Effector memory CD8-positive, alpha-beta T cell (primary cell): ENCODE measurements at regions not wholly inside any gene's neighbourhood (a gene's known extent, or its start where the extent isn't known, plus 50 kb on each side); places are given as distances from the start of the nearest gene placed in this dataset.
A peak's percentile ranks its signal among the peaks of the same experiment; 100 is the strongest.

ENCODE experiments used
- ATAC-seq: fragments of 150-1000 bp; cut with Tn5 transposase; replicated peaks from 2 replicates; pipeline ENCODE4 v1.10.0; 2021; ENCODE audit warnings: mild to moderate bottlenecking, moderate library complexity
- DNase-seq, 3 experiments: peaks; one replicate each; pipeline ENCODE4 v3.0.0; 2021
- H3K27ac Mint-ChIP-seq, 2 donors: one replicate each; pipeline ENCODE4 v1.8.0; 2022; ENCODE audit warnings: mild to moderate bottlenecking in 2 of 2, mixed read lengths in 2 of 2, moderate library complexity in 2 of 2
- H3K27me3 Mint-ChIP-seq, 2 donors: one replicate each; pipeline ENCODE4 v1.8.0; 2022; ENCODE audit warnings: mixed read lengths in 2 of 2
- H3K36me3 Mint-ChIP-seq: one replicate; pipeline ENCODE4 v1.8.0; 2022; ENCODE audit warnings: mild to moderate bottlenecking, moderate library complexity, mixed read lengths; ENCODE audit not compliant: insufficient read depth
- H3K4me1 Mint-ChIP-seq, 2 donors: one replicate each; pipeline ENCODE4 v1.8.0; 2022; ENCODE audit warnings: low read depth in 2 of 2, mixed read lengths in 2 of 2
- H3K4me3 Mint-ChIP-seq, 2 donors: one replicate each; pipeline ENCODE4 v1.8.0; 2022; ENCODE audit warnings: mild to moderate bottlenecking in 2 of 2, mixed read lengths in 2 of 2, moderate library complexity in 2 of 2
- H3K9me3 Mint-ChIP-seq, 2 donors: one replicate each; pipeline ENCODE4 v1.8.0; 2022; ENCODE audit warnings: mixed read lengths in 2 of 2

- ATAC-seq, result no peak
- Mint-ChIP-seq H3K36me3 (no peaks in the 10 kb centered on the region), H3K27me3 (peaks cover 5 to 16% of the 10 kb centered on the region in 2 donors)
Measured at GRCh38 chr11:127843483-127844396, 743.6 kb downstream of the ETS1 start.

GRCh38 chr11:127825183-127825582, 762.2 kb downstream of the ETS1 start:
- peaks cover 22 to 37% of the 10 kb centered on the region in 2 donors for H3K27me3 Mint-ChIP-seq
- no peak overlapping the region for H3K27ac Mint-ChIP-seq
- H3K4me1 Mint-ChIP-seq, result no peaks in the 10 kb centered on the region
- DNase-seq (no peak), ATAC-seq (no peak)
- H3K36me3 Mint-ChIP-seq, result no peaks in the 10 kb centered on the region
- no peak overlapping the region for H3K4me3 Mint-ChIP-seq
- H3K9me3 Mint-ChIP-seq, result no peaks in the 10 kb centered on the region

More at GRCh38 chr11:127843483-127844396, 743.6 kb downstream of the ETS1 start:
- Mint-ChIP-seq H3K4me3 (no peak overlapping the region), H3K9me3 (no peaks in the 10 kb centered on the region), H3K27ac (no peak overlapping the region), H3K4me1 (no peaks in the 10 kb centered on the region)
- DNase-seq, result peak; percentile 13 to 26 (median 24)

GRCh38 chr11:127818625-127819024, 768.7 kb downstream of the ETS1 start:
- Mint-ChIP-seq H3K4me1 (no peaks in the 10 kb centered on the region), H3K36me3 (no peaks in the 10 kb centered on the region), H3K9me3 (no peaks in the 10 kb centered on the region), H3K27me3 (peaks cover 17 to 18% of the 10 kb centered on the region in 2 donors), H3K27ac (no peak overlapping the region), H3K4me3 (no peak overlapping the region)
- no peak for DNase-seq
- no peak for ATAC-seq

GRCh38 chr11:127816962-127817361, 770.4 kb downstream of the ETS1 start:
- H3K9me3 Mint-ChIP-seq, result no peaks in the 10 kb centered on the region
- no peak for ATAC-seq
- no peak overlapping the region for H3K27ac Mint-ChIP-seq
- H3K4me3 Mint-ChIP-seq, result peak overlapping the region in 1 of 2 donors; percentile 31
- no peak for DNase-seq
- peaks cover 21 to 22% of the 10 kb centered on the region in 2 donors for H3K27me3 Mint-ChIP-seq
- no peaks in the 10 kb centered on the region for H3K36me3 Mint-ChIP-seq
- no peaks in the 10 kb centered on the region for H3K4me1 Mint-ChIP-seq

- H3K4me3 Mint-ChIP-seq, result no peak overlapping the region
- H3K36me3 Mint-ChIP-seq, result no peaks in the 10 kb centered on the region
- H3K9me3 Mint-ChIP-seq, result no peaks in the 10 kb centered on the region
- peaks cover 29 to 33% of the 10 kb centered on the region in 2 donors for H3K27me3 Mint-ChIP-seq
- no peak for ATAC-seq
- no peak for DNase-seq
- H3K4me1 Mint-ChIP-seq, result no peaks in the 10 kb centered on the region
- H3K27ac Mint-ChIP-seq, result no peak overlapping the region
Measured at GRCh38 chr11:127815331-127815730, 772.0 kb downstream of the ETS1 start.

- Mint-ChIP-seq H3K4me3 (no peak overlapping the region), H3K9me3 (no peaks in the 10 kb centered on the region), H3K27ac (no peak overlapping the region), H3K36me3 (no peaks in the 10 kb centered on the region), H3K4me1 (no peaks in the 10 kb centered on the region), H3K27me3 (peaks cover 29 to 46% of the 10 kb centered on the region in 2 donors)
- ATAC-seq (no peak), DNase-seq (no peak)
Measured at GRCh38 chr11:127806501-127806900, 780.9 kb downstream of the ETS1 start.

- DNase-seq (no peak), ATAC-seq (no peak)
- Mint-ChIP-seq H3K9me3 (no peaks in the 10 kb centered on the region), H3K36me3 (no peaks in the 10 kb centered on the region), H3K4me1 (no peaks in the 10 kb centered on the region), H3K27me3 (peaks cover 26 to 40% of the 10 kb centered on the region in 2 donors), H3K4me3 (no peak overlapping the region), H3K27ac (no peak overlapping the region)
Measured at GRCh38 chr11:127805771-127806170, 781.6 kb downstream of the ETS1 start.

- Mint-ChIP-seq H3K27ac (no peak overlapping the region), H3K27me3 (peaks cover 22 to 32% of the 10 kb centered on the region in 2 donors), H3K4me3 (no peak overlapping the region), H3K9me3 (no peaks in the 10 kb centered on the region), H3K4me1 (no peaks in the 10 kb centered on the region), H3K36me3 (peaks cover 2% of the 10 kb centered on the region)
- no peak for DNase-seq
- no peak for ATAC-seq
Measured at GRCh38 chr11:127804747-127805400, 782.5 kb downstream of the ETS1 start.

GRCh38 chr11:127803755-127804154, 783.6 kb downstream of the ETS1 start:
- ATAC-seq (no peak), DNase-seq (no peak)
- Mint-ChIP-seq H3K27me3 (peaks cover 20 to 21% of the 10 kb centered on the region in 2 donors), H3K9me3 (no peaks in the 10 kb centered on the region), H3K27ac (no peak overlapping the region), H3K4me3 (no peak overlapping the region), H3K4me1 (no peaks in the 10 kb centered on the region), H3K36me3 (peaks cover 2% of the 10 kb centered on the region)

- no peak overlapping the region for H3K27ac Mint-ChIP-seq
- H3K27me3 Mint-ChIP-seq, result peaks cover 0 to 6% of the 10 kb centered on the region in 2 donors
- DNase-seq (no peak), ATAC-seq (no peak)
- no peaks in the 10 kb centered on the region for H3K4me1 Mint-ChIP-seq
- H3K9me3 Mint-ChIP-seq, result peaks cover 0 to 3% of the 10 kb centered on the region in 2 donors
- no peak overlapping the region for H3K4me3 Mint-ChIP-seq
- H3K36me3 Mint-ChIP-seq, result peaks cover 2% of the 10 kb centered on the region
Measured at GRCh38 chr11:127800989-127801688, 786.2 kb downstream of the ETS1 start.

GRCh38 chr11:127795326-127795725, 792.0 kb downstream of the ETS1 start:
- DNase-seq (no peak), ATAC-seq (no peak)
- Mint-ChIP-seq H3K4me3 (no peak overlapping the region), H3K9me3 (peaks cover 0 to 3% of the 10 kb centered on the region in 2 donors), H3K4me1 (no peaks in the 10 kb centered on the region), H3K36me3 (peaks cover 5% of the 10 kb centered on the region), H3K27me3 (no peaks in the 10 kb centered on the region), H3K27ac (no peak overlapping the region)

- Mint-ChIP-seq H3K27ac (no peak overlapping the region), H3K4me1 (no peaks in the 10 kb centered on the region), H3K27me3 (no peaks in the 10 kb centered on the region), H3K36me3 (peaks cover 3% of the 10 kb centered on the region), H3K9me3 (no peaks in the 10 kb centered on the region), H3K4me3 (no peak overlapping the region)
- ATAC-seq (no peak), DNase-seq (no peak)
Measured at GRCh38 chr11:127791844-127792243, 791.3 kb upstream of the KIRREL3 start.

- Mint-ChIP-seq H3K27me3 (no peaks in the 10 kb centered on the region), H3K4me3 (no peak overlapping the region), H3K27ac (no peak overlapping the region), H3K36me3 (peaks cover 3% of the 10 kb centered on the region), H3K9me3 (no peaks in the 10 kb centered on the region), H3K4me1 (no peaks in the 10 kb centered on the region)
- DNase-seq (no peak), ATAC-seq (no peak)
Measured at GRCh38 chr11:127790592-127790991, 790.0 kb upstream of the KIRREL3 start.
